ENCODE measurements at regions not wholly inside any gene's neighbourhood (a gene's known extent, or its start where the extent isn't known, plus 50 kb on each side); places are given as distances from the start of the nearest gene placed in this dataset.

- TF ChIP-seq CTCF (IDR thresholded peaks at IDR 0.05; ENCODE audit: borderline replicate concordance, extremely low read depth, insufficient read depth): no peak
- no peaks in the 10 kb centered on the region for H3K9me3 ChIP-seq (ENCODE audit: control insufficient read depth in 2 of 3, insufficient read depth in 1 of 3, low read length in 3 of 3)
- intact Hi-C loops (cut with DNase I): no loop called here
- H3K27me3 ChIP-seq (ENCODE audit: control insufficient read depth, insufficient read depth, low read length): no peaks in the 10 kb centered on the region
- no peak overlapping the region for H3K4me3 ChIP-seq (ENCODE audit: low read length in 3 of 3)
- no peak overlapping the region for H3K27ac ChIP-seq (ENCODE audit: low read depth in 2 of 2, low read length in 2 of 2)
- DNase-seq (no peak), FAIRE-seq (no peak)
- H3K36me3 ChIP-seq (ENCODE audit: control insufficient read depth in 2 of 3, insufficient read depth in 3 of 3, low read length in 3 of 3): no peaks in the 10 kb centered on the region
- no peak overlapping the region for H3K9ac ChIP-seq (ENCODE audit: low read length in 3 of 3)
- H3K4me1 ChIP-seq (ENCODE audit: control insufficient read depth in 2 of 3, insufficient read depth in 2 of 3, low read depth in 1 of 3, low read length in 3 of 3): no peaks in the 10 kb centered on the region
Observed at GRCh38 chr7:13839063-13839462, 150.4 kb downstream of the ETV1 start.
